ENCODE measurements at regions not wholly inside any gene's neighbourhood (a gene's known extent, or its start where the extent isn't known, plus 50 kb on each side); places are given as distances from the start of the nearest gene placed in this dataset.
"Not testable (repeated sequence)": the region's sequence is repeated elsewhere in the genome, so short reads cannot be mapped to it uniquely, and the experiment has no call there.

DNA sequence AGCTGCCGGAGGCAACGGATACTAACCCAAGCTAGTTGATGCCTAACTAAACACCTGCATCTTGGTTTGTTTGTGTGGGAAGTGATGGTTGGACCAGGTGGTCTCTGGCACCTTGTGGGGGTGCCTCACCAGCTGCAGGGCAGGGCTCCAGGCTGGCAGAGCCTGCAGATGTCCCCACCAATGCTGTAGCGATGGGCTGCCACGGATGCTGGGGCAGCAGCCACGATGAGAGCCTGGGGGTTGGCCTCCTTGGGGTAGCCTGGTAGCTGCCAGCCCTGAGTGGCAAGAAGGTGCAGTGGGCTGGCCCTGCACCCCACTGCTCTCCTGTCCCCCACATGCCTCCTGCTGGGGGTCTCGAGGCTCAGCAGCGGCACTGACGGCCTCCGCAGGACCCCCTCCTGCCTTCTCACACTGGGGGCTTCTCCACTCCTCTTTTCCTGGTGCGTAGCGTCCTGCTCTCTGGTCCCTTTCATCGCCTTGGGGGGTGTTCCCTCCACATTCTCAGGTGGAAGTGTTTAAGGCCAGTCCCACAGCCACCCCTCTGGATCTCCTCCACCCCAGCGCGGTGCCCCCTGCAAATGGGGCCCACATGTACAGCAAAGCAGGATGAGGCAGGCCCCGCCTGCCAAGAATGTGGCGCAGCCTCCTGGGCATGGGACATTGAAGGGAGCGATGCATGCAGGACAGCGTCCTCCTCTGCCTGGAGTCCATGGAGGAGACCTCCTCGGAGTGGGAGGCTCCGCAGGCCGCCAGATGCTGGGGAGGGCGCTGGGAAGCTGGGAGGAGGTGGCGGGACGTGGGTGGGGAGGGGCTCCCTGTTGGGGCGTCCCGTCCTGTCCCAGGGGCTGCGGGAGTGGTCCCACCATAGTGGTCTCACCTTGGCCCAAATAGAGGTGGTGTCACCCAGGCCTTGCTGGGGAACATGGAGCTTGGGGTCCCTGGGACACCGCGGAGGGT is 173.1 kb downstream of the ASB1 start:
- no peak for DNase-seq (ENCODE audit: low spot score)

DNA sequence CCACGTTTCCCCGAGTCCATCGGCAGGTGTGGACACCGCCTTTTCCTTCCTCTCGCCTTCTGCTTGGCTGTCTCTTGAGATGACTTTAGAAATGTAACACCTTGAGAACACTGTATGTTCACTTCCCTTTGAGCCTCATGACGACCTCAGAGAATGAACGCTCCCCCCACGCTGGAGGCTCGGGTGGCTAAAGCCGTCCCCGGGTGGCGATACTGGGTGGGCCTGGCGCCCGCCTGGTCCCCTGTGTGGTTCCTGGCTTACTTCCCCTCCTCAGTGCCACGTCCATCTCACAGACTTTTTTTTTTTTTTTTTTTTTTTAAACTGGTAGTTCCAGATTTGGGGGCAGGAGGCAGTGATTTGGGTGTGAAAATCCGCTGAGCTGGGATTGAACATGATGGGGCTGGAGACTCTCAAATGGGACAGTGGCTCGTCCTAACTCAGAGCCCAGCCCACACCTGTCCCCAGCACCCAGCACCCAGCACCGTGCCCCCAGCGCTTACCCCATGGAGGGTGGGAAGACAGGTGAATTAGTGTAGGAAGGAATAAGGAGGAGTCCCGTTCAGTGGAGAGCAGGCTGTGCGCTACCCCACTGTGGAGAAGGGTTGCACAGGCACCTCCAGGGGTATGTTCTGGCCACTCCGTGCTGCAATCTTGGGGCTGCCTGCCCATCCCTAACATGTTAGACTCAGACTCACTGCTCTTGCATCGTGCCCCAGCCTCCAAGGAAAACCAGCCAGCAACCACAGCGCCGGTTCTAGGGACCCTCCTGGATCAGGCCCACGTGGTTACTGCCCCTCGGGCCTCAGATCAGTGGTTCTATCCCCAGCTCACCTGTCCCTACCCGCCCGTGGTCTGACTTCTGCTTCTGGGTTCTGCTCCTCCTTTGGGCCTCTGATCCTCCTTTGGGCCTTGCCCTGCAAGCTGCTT is 174.0 kb downstream of the ASB1 start:
- DNase-seq (ENCODE audit: low spot score), result no peak

- no peak for DNase-seq (ENCODE audit: low spot score)
These were observed 174.9 kb downstream of the ASB1 start for GRCh38 chr2:238601433-238602222.

- no peak for DNase-seq (ENCODE audit: low spot score)
These were observed 175.7 kb downstream of the ASB1 start for GRCh38 chr2:238602223-238602960.

GRCh38 chr2:238603596-238603995 is 176.9 kb downstream of the ASB1 start:
- no peak for DNase-seq (ENCODE audit: low spot score)

DNA sequence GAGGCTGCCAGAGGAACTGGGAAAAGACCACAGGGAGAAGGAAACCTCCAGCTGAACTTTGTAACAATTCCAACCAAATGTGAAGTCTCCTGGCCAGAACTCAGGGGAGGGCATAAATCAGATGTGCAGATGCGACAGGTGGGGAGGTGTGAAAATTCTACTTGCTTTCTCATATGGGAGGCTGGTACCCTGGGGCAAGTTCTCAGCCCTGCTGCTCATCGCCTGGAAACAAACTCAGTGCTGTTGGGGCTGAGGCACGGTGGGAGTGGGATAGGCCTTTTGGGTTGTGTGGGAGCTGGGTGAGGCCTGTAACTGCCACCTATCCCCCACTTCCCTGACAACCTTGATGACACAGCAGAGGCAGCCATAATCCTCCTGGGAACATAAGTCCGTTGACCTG is 179.6 kb downstream of the ASB1 start:
- no peak for DNase-seq (ENCODE audit: low spot score)

- no peak for DNase-seq (ENCODE audit: low spot score)
These were observed 186.9 kb downstream of the ASB1 start for GRCh38 chr2:238613610-238614009.

- DNase-seq (ENCODE audit: low spot score), result no peak
These were observed 187.6 kb downstream of the ASB1 start for GRCh38 chr2:238614376-238614775.

GRCh38 chr2:238615187-238615586 is 188.5 kb downstream of the ASB1 start:
- DNase-seq (ENCODE audit: low spot score), result no peak

DNA sequence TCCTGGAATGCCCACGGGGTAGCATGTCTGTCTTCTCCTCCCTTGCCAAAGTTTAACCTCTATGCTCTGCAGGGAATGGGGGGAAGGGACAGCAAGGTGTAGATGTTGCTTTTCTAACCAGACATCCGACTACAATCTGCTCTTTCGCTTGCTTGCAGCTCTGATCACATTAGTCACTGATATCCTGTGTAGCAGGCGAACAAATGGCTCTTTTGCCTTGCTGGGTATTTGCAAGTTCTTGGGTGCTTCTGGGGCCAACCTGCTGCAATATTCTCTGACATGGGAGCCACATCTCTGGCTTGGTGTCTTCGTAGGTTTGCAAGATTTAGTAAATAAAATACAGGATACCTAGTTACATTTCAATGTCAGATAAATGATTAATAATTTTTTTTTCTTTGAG is 190.0 kb downstream of the ASB1 start:
- no peak for DNase-seq (ENCODE audit: low spot score)

- not testable (repeated sequence) for DNase-seq (ENCODE audit: low spot score)
These were observed 192.0 kb downstream of the ASB1 start for GRCh38 chr2:238618494-238619283.

GRCh38 chr2:238627899-238628298 is 201.2 kb downstream of the ASB1 start:
- no peak for DNase-seq (ENCODE audit: low spot score)

- DNase-seq (ENCODE audit: low spot score), result no peak
These were observed 202.3 kb downstream of the ASB1 start for GRCh38 chr2:238629064-238629463.

DNA sequence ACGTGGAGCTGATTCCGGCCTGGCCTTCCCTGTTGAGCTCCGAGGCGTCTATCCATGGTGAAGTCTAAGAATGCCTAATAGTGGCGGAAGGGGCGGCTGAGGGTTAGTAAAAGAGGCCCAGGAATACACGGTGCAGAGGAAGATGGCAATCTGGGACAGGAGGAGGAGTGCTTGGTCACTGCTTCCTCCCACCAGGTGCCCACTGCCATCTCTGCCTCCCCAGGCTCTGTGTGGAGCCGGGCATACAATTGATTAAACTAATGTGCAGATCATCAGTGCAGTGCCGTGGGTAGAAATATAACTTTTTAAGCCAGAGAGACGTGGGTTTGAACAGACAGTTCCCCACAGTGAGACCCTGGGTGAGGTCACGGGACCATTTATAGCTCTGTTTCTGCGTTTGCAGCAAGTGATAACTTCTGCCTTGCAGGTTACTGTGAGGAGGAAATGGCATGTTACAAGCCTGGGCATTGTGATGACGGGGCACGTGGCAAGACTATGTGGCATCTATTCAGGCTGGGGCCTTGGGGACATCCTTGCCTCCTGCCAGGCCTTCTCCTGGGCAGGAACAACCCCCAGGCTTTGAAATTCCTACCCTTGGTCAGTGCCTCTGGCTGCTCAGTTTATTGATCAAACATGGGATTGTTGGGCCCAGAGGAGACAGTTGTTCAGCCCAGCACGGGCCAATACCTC is 204.9 kb downstream of the ASB1 start:
- no peak for DNase-seq (ENCODE audit: low spot score)

- no peak for DNase-seq (ENCODE audit: low spot score)
These were observed 205.7 kb downstream of the ASB1 start for GRCh38 chr2:238632181-238633060.

DNA sequence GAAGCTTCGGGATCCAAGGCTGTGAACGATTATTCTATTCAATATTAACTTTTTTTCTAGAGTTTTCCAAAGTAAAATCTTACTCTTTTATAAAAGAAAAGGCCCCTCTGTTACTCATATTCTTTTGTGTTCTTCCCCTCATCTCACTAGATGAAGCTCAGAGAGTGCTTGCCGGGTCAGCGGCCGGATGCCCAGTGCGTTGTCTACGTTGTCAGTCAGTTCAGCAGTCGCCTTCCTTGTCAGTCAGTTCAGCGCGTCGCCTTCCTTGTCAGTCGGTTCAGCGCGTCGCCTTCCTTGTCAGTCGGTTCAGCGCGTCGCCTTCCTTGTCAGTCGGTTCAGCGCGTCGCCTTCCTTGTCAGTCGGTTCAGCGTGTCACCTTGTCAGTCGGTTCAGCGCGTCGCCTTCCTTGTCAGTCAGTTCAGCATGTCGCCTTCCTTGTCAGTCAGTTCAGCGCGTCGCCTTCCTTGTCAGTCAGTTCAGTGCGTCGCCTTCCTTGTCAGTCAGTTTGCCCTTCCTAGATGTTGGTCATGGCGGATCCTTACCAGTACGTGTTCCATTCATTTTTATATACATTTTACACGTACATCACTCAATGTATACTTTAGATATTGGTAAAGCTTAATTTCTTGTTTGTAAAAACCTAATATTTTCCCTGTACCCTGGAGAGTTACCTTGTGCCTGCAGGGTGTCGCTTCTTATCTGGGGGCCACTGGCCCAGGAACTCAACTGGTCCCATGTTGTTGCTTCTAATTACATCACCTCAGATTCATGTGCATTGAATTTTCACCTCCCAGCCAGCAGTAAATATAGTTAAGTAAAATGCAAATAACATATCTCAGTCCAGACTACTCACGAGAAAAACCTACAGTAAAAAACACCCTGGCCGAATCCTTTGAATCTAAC is 206.9 kb downstream of the ASB1 start:
- no peak for DNase-seq (ENCODE audit: low spot score)

GRCh38 chr2:238634701-238635357 is 208.1 kb downstream of the ASB1 start:
- DNase-seq (ENCODE audit: low spot score), result no peak

Data from cerebellar cortex (tissue), 1 donor.